ENCODE measurements at regions not wholly inside any gene's neighbourhood (a gene's known extent, or its start where the extent isn't known, plus 50 kb on each side); places are given as distances from the start of the nearest gene placed in this dataset.

GRCh38 chr5:88643315-88643714 is 239.7 kb downstream of the MEF2C start:
- ATAC-seq (no peak), DNase-seq (ENCODE audit: low spot score) (no peak)
- no peaks in the 10 kb centered on the region for H3K27me3 Mint-ChIP-seq (ENCODE audit: insufficient read depth, low read depth, poor library complexity)
- H3K4me3 ChIP-seq, result no peak overlapping the region
- H3K27me3 ChIP-seq (ENCODE audit: insufficient read depth), result no peaks in the 10 kb centered on the region
- no peak overlapping the region for H3K4me3 Mint-ChIP-seq
- H3K36me3 Mint-ChIP-seq (ENCODE audit: low read depth), result no peaks in the 10 kb centered on the region
- no peaks in the 10 kb centered on the region for H3K4me1 Mint-ChIP-seq
- H2AFZ ChIP-seq, result no peak overlapping the region
- no peak for TF ChIP-seq EZH2phosphoT487 (IDR thresholded peaks at IDR 0.05; ENCODE audit: unreplicated experiment)
- no peak for TF ChIP-seq ETS1 (IDR thresholded peaks at IDR 0.05)
- TF ChIP-seq, protein P1, sequence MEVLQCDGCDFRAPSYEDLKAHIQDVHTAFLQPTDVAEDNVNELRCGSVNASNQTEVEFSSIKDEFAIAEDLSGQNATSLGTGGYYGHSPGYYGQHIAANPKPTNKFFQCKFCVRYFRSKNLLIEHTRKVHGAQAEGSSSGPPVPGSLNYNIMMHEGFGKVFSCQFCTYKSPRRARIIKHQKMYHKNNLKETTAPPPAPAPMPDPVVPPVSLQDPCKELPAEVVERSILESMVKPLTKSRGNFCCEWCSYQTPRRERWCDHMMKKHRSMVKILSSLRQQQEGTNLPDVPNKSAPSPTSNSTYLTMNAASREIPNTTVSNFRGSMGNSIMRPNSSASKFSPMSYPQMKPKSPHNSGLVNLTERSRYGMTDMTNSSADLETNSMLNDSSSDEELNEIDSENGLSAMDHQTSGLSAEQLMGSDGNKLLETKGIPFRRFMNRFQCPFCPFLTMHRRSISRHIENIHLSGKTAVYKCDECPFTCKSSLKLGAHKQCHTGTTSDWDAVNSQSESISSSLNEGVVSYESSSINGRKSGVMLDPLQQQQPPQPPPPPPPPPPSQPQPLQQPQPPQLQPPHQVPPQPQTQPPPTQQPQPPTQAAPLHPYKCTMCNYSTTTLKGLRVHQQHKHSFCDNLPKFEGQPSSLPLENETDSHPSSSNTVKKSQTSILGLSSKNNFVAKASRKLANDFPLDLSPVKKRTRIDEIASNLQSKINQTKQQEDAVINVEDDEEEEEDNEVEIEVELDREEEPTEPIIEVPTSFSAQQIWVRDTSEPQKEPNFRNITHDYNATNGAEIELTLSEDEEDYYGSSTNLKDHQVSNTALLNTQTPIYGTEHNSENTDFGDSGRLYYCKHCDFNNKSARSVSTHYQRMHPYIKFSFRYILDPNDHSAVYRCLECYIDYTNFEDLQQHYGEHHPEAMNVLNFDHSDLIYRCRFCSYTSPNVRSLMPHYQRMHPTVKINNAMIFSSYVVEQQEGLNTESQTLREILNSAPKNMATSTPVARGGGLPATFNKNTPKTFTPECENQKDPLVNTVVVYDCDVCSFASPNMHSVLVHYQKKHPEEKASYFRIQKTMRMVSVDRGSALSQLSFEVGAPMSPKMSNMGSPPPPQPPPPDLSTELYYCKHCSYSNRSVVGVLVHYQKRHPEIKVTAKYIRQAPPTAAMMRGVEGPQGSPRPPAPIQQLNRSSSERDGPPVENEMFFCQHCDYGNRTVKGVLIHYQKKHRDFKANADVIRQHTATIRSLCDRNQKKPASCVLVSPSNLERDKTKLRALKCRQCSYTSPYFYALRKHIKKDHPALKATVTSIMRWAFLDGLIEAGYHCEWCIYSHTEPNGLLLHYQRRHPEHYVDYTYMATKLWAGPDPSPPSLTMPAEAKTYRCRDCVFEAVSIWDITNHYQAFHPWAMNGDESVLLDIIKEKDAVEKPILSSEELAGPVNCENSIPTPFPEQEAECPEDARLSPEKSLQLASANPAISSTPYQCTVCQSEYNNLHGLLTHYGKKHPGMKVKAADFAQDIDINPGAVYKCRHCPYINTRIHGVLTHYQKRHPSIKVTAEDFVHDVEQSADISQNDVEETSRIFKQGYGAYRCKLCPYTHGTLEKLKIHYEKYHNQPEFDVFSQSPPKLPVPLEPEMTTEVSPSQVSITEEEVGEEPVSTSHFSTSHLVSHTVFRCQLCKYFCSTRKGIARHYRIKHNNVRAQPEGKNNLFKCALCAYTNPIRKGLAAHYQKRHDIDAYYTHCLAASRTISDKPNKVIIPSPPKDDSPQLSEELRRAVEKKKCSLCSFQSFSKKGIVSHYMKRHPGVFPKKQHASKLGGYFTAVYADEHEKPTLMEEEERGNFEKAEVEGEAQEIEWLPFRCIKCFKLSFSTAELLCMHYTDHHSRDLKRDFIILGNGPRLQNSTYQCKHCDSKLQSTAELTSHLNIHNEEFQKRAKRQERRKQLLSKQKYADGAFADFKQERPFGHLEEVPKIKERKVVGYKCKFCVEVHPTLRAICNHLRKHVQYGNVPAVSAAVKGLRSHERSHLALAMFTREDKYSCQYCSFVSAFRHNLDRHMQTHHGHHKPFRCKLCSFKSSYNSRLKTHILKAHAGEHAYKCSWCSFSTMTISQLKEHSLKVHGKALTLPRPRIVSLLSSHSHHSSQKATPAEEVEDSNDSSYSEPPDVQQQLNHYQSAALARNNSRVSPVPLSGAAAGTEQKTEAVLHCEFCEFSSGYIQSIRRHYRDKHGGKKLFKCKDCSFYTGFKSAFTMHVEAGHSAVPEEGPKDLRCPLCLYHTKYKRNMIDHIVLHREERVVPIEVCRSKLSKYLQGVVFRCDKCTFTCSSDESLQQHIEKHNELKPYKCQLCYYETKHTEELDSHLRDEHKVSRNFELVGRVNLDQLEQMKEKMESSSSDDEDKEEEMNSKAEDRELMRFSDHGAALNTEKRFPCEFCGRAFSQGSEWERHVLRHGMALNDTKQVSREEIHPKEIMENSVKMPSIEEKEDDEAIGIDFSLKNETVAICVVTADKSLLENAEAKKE (CRISPR knock-in tag; IDR thresholded peaks at IDR 0.05), result no peak
- TF ChIP-seq JUNB (IDR thresholded peaks at IDR 0.05; ENCODE audit: unreplicated experiment), result no peak
- TF ChIP-seq POLR2AphosphoS5 (IDR thresholded peaks at IDR 0.05; ENCODE audit: low read depth), result no peak
- TF ChIP-seq, protein P2, sequence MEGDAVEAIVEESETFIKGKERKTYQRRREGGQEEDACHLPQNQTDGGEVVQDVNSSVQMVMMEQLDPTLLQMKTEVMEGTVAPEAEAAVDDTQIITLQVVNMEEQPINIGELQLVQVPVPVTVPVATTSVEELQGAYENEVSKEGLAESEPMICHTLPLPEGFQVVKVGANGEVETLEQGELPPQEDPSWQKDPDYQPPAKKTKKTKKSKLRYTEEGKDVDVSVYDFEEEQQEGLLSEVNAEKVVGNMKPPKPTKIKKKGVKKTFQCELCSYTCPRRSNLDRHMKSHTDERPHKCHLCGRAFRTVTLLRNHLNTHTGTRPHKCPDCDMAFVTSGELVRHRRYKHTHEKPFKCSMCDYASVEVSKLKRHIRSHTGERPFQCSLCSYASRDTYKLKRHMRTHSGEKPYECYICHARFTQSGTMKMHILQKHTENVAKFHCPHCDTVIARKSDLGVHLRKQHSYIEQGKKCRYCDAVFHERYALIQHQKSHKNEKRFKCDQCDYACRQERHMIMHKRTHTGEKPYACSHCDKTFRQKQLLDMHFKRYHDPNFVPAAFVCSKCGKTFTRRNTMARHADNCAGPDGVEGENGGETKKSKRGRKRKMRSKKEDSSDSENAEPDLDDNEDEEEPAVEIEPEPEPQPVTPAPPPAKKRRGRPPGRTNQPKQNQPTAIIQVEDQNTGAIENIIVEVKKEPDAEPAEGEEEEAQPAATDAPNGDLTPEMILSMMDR (conservative IDR thresholded peaks at IDR 0.05; ENCODE audit: low read depth in 2 of 2), result no peak
- TF ChIP-seq EZH2 (IDR thresholded peaks at IDR 0.05; ENCODE audit: low read depth, unreplicated experiment), result no peak
- no peak for TF ChIP-seq NANOG (IDR thresholded peaks at IDR 0.05; ENCODE audit: borderline replicate concordance)
- no peaks in the 10 kb centered on the region for H3K79me2 ChIP-seq (replicated peaks; ENCODE audit: insufficient read depth)
- no peak overlapping the region for H3K27ac Mint-ChIP-seq
- H3K9me3 Mint-ChIP-seq, result no peaks in the 10 kb centered on the region
- no peak overlapping the region for H3K4me2 ChIP-seq
- no peaks in the 10 kb centered on the region for H3K4me1 ChIP-seq (ENCODE audit: insufficient read depth)
- H4K20me1 ChIP-seq (replicated peaks; ENCODE audit: insufficient read depth), result no peaks in the 10 kb centered on the region
- no peak overlapping the region for H3K27ac ChIP-seq (ENCODE audit: low read depth)
- no peaks in the 10 kb centered on the region; the same call in 1 of the 2 replicates for H3K9me2 ChIP-seq (ENCODE audit: insufficient read depth)
- H3F3A ChIP-seq (replicated peaks; ENCODE audit: low read depth), result no peaks in the 10 kb centered on the region
- no peaks in the 10 kb centered on the region for H3K36me3 ChIP-seq (ENCODE audit: insufficient read depth)

Data from GM23338 (cell line).